SK-N-MC (cell line): ENCODE measurements at regions not wholly inside any gene's neighbourhood (a gene's known extent, or its start where the extent isn't known, plus 50 kb on each side); places are given as distances from the start of the nearest gene placed in this dataset.
"Not testable (repeated sequence)": the region's sequence is repeated elsewhere in the genome, so short reads cannot be mapped to it uniquely, and the experiment has no call there.

Experiments used
- EZH2 ChIP-seq: fragments of 200-600 bp; sonication (generic); IDR thresholded peaks from one replicate; pipeline ENCODE4 v1.6.1; 2017; ENCODE audit warnings: antibody characterized with exemption
- FOXP2 ChIP-seq: optimal IDR thresholded peaks from 2 replicates; pipeline ENCODE3; 2011; ENCODE audit warnings: mild to moderate bottlenecking, moderate library complexity; ENCODE audit not compliant: insufficient read depth; ENCODE audit errors: extremely low read length, control extremely low read depth
- POLR2AphosphoS5 ChIP-seq: IDR thresholded peaks from 2 replicates; pipeline ENCODE4 v1.6.1; 2012; ENCODE audit warnings: mild to moderate bottlenecking, low read depth, low read length, borderline replicate concordance

DNA sequence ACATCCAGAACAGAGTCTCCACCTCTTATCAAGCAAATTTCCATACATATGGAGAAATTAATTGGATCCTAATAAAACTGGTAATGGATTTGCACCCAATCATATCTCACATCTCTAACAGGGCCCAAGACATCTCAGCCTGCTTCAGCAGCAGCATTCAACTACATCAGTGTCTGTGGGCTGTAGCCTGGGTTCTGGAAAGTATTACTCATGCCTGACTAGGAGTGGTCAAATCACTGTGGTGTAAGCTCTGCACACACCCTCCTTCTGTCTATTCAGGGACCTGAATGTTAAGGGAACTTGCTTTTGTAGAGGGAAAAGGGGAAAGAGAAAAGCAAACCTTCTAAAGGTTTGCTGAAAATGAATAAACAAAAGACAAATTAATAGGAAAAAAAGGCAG, 607.7 kb downstream of the RPIA start:
- not testable (repeated sequence) for TF ChIP-seq EZH2, POLR2AphosphoS5, FOXP2
